HG03571 (cell line): ENCODE measurements at regions not wholly inside any gene's neighbourhood (a gene's known extent, or its start where the extent isn't known, plus 50 kb on each side); places are given as distances from the start of the nearest gene placed in this dataset.

ENCODE experiments used
- ATAC-seq: cut with Tn5 transposase; IDR thresholded peaks from one replicate; pipeline ENCODE4 v1.9.1; 2021; ENCODE audit not compliant: unreplicated experiment

DNA sequence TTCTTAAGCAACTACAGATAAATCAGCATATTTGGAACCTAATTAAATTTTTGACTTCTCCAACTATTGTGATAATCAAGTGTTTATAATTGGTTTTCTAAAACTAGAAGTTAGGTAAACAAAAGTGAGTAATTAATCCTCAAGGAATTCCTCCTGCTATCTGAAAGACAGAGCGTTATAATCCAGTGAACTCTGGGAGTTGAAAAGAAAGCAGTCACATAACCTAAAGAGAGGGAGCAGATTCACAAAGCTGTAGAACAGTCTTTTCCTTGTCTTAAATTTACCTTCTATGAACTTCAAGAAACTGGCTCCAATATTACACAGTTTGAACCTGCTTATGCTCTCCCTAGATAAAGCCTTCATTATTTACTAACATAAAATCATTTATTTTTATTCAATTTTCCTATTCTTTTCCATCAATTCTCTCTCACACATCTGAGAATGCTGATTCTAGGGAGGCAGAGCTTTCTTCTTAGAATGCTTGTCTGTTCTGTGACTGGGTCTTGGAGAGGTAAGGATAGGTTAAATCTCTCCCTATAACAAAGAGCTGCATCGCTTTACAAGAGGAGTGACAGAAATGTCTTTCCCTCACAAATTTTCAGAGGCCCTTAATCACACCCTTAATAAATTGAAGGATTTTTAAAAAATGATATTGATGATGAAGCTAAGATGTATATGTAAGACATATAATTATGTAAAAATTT, 132.8 kb downstream of the TUSC7 start:
- no peak for ATAC-seq

DNA sequence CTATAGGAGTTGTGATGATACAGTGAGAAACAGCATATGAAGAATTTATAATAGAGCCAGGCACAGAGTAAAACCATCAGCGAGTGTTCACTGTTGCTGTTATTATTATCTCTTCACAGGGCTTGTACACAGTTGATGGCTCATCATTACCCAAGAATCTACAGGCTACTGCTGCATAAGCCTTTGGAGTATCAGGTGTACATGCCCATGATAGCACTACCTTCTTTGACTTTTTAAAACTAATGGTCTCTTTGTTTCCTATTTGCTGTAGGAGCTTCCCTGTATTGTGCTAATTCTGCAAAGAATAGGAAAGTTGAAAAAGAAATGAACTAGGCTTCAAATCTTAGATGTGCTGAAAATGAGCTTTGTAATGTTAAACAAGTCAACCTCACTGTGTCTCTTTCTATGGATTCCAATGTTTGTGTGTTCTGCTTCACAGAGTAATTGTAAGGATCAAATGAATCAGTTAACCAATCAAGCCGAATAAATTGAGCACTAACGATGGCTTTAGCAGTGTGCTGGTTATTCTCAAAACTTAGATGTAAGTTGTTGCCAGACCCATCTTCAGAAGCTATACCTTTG, 138.8 kb downstream of the TUSC7 start:
- ATAC-seq: no peak

DNA sequence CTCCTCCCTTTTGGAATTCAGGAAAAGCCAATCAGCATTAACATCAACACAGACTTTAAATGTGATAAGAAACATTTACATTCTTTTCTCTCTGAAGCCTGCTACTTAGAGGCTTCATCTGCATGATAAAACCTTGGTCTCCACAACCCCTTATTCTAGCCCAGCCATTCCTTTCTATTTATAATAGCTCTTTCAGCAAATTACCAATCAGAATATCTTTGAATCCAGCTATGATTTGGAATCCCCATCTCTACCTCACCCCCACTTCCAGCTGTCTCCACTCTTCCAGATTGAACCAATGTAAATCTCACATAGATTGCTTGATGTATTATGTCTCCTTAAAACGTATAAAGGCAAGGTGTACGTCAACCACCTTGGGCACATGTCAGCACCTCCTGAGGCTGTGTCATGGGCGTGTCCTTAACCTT, 139.7 kb downstream of the TUSC7 start:
- no peak for ATAC-seq

DNA sequence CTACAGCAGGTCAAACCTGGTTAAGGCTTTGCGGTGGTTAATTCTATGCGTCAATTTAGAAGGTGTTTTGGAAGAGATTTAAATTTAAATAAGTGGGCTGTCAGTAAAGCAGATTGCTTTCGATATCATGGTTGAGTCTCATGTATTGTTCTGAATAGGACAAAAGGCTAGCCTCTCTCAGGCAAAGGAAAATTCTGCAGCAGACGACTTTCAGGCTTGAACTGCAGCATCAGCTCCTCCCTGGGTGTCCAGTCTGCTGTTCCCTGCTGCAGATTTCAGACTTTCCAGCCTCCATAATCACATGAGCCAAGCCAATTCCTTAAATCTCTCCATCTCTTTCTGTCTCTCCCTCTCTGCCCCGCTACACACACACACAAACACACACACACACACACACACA, 143.2 kb downstream of the TUSC7 start:
- ATAC-seq: no peak

DNA sequence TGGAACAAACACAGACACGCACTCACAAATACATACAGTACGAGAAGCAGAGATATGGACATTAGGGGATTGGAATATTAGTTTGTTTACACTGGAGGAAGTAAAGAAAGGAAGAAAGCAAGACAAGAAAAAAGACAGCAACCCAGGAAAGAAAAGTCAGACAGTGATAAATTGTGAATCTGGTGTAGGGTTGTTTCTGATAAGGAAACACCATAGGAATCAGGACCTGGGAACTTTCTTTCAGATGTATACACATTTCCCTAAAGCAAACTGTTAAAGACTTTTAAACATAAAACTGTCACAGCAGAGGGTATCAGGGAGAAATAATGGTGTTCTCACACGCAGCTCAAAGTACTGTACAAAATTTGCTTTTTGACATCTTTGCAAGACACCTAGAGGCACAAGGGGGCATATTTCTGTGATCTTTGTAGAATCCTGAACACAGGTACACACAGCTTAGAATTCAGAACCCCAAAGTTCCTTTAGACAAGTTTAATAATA, 153.7 kb downstream of the TUSC7 start:
- ATAC-seq: no peak

DNA sequence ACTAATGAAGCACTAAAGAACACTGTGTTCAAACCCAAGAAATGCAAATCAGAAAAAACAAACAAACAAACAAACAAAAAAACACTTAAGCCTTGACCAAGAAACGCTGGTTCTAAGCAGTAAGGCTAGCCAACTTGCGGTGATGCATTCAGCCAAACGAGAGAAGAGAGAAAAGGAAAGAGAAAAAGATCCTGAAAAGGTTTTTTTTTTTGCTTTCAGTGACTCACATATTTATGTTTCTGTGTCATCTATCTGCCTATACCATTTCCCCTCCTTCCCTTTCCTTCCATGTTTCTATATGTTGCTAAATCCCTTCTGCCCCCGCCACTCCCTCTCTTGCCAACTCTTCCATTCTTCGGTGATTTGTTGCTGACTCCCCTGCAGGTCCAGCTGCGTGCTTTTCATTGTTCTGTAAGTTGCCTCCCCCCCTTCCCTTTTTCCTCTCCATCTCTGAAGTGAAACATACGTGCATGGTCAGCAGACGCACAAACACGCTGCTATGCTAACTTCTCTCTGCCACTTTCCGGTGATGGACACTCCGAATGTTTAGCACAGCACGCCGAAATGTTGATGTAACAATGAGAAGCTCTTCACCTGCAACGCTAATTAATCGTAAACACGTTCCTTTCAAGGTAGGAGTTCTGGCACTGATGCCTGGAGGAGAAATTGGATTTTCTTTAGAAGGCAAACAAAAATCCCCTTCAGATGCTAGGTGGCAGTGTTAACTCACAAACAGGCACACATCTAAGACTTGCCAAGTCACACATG, 154.4 kb downstream of the TUSC7 start:
- peak; percentile 47 for ATAC-seq

DNA sequence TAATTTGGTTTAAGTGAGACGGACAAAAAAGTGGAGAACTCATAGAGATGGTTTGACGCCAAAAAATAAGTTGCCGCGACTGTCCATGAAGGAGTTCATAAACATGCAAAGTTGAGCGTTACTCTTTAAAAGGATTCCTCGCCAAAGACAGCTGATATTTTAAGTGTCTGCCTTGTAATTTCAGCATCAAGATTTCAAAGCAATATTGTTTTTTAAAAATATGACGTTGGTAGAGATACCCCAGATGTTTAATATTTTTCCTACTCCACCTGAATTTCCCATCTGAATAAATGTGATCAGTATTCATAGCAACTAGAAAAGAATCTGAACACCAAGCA, 155.0 kb downstream of the TUSC7 start:
- ATAC-seq: no peak

DNA sequence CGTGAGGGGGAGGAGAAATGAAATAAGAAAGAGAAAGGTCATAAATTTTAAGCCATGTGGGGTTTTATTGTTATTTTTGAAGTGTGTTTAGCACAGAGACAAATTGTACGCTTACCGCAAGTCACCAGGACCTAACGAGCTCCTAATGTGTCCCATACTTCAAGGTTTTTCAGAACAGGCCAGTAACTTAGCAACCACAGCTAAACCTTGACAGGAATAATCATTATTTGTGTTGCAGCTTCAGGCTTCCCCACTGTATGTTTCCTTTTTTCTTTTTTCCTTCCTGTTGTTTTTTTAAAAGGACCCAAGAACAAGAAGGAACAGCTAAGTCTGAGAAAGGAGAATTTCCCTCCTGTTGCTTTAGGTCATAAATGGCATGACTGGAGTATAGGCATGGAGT, 160.8 kb downstream of the TUSC7 start:
- no peak for ATAC-seq

DNA sequence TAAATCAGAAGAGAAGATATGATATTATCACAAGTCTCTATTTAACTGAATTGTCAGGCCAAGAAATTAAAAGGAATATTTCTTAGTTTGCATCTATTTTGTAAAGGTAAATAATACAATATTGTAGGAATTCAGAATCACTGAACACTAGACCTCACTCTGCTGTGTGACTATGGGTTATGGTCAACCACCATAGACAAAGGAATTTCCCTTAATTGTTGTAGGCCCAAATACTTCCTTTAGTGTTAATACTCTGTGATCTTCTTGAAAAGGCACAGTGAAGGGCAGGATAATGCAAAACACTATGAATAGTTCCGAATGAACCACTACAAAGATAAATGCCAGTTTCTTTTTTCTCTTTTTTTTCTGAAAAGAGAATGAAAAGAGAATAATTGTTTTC, 162.3 kb downstream of the TUSC7 start:
- ATAC-seq: no peak

DNA sequence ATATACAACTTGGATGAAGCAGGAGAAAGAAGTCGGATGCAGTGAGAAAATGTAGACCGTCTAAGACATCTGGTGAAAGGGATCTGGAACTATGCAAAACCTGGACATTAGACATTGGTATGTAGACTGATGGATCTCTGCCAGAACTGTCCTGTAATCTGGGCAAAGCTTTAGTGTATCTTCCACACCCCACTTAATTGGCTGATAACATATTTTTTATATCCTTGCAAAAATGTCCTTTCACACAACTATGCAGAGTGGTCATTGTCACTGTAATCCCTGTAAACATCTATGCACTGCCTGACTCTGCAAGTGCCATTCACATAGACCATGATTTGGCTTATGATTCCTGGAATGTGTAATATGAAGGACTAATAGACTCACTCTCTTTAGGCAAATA, 163.1 kb downstream of the TUSC7 start:
- ATAC-seq: no peak

DNA sequence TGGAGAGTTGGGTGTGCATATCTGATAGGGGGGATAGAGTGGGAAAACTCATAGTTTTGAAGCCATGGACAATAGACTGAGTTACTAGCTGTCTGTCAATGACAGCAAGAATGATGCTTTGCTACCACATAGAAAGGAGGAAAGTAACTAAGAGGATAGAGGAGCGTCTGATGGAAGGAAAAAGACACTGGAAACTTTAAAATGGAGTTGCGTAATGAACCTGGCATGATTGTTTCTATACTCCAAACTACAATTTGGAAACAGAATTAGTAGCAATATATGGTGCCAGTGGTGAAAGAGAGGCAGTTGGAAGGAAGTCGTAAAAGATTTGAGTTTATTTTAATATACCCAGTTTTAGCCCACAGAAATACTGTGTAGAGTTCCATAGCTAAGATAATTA, 163.6 kb downstream of the TUSC7 start:
- ATAC-seq: no peak

DNA sequence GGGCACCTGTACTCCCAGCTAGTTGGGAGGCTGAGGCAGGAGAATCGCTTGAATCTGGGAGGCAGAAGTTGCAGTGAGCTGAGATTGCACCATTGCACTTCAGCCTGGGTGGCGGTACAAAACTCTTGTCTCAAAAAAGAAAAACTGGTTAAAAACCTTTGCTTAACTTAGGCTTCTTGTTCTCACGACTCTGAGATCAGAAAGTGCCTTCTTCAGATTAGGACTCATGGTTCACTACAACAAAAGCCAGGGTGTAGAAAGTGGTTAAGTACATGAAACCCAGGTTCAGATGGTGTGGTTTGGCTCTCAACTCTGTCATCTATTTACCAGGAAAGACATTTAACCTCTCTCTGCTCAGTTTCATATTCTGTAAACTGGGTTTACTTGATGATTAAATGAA, 168.4 kb downstream of the TUSC7 start:
- ATAC-seq: peak; percentile 97

DNA sequence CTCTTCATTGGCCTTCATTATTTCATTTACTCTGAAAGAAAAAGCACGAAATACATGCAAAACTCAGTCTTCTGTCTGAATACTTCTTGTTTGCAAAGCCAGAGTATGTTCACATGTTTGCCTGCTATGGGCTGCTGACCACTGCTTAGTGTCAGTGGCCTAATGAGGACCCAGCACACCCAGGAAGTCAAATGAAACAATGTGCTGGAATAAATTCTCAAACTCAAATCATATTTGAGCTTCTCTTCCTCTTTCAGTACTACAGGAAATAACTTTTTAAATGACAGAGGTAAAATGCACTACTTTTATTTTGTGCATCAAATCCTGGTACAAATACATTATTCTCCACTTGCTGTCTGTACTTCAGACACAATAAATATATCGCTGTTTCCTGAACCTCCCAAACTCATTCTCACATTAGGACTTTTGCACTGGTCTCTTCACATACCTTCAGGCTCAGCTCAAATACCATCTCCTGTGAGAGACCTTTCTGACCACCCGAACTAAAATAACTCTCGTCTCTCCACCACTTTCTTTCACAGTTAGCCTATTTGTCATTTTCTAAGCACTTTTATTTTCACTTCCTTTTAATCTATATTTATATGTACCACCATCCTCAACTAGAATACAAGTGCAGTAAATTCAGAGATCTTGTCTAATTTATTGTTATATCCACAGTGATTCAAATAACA, 176.8 kb downstream of the TUSC7 start:
- ATAC-seq: peak; percentile 93

DNA sequence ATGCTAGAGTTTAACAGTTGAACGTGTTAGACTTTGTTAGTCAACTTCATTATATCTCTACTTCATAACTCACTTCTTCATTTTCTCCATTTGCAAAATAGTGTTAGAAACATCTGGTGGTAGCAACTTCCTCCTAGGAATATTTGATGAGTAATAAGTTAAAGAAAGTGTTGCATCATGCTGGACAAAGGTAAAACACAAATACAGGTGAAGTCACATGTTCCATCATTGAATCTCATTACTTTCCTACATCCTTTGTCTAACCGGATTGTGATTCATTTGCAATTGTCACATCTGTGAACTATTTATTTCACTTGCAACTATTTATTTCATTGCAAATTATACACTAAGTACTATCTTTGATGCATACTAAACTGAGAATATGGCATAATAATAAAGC, 186.5 kb downstream of the TUSC7 start:
- ATAC-seq: no peak

DNA sequence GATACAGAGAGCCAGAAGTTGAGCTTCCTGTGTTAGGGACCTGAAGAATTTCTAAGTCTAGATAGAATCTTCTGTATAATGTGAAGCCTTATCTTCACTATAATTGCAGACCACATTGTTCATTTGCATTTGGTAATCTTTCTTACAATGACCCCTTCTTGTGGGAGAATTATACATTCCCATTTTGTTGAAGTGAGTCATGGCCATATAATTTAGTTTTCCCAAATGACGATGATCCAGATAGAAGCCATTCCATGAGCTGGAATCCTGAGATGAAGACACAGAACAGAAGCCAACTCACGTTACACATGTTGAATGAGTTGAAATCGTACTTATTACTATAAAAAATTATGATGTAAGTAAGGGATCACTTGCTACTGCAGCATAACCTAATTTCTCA, 187.8 kb downstream of the TUSC7 start:
- ATAC-seq: no peak

DNA sequence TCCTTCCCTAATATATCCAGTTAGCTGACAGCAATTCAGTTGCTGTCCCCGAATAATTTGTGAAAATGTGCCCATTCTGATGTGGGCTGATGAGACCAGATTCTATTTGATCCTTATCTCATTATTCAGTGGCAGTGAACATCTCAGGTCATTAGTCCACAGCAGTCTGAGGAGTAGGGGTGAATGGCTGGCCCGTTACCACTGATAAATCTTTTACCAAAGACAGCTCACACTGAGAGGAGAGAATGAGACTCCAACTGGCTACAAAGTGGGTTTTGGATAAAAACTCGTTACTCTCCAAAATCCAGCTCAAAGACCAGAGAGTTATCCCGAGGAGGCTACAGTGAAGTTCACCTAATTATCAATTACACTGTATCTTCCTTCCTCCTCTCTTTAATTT, 189.7 kb downstream of the TUSC7 start:
- ATAC-seq: no peak

DNA sequence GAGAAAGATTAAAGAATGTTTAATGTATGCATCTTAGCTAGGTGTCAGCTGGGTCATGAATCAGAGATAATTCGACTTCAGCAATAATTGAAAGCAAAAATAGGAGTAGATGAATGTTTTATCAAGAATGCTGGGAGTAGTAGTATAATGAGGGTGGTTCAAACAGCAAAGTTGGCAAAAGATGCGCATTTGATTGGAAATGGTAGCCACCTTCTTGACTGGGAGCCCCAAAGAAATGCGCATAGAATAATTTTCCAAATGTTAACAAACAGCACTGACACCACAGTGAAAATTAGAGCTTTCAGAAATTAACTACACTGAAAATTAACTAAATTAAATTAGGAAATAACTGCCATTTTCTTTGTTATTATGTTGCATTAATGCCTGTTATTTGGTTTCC, 195.8 kb downstream of the TUSC7 start:
- ATAC-seq: no peak

DNA sequence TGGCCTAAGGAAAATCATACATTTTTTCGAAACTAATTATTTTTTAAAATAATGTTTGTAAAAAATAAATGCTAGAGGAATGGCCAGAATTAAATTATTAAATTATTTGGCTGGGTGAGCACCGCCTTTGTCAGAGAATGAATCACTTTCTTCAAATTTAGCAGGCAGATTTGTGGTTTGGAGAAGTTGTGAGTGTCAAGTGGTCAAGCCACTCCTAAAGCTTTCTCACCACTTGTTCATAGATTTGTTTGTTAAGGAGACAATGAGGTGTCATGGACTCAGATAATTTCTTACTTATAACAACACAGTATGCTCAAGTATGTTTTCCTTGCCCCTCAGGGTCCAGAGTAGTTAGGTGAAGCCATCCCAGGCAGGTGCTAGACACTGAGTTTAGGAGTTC, 196.2 kb downstream of the TUSC7 start:
- ATAC-seq: no peak

DNA sequence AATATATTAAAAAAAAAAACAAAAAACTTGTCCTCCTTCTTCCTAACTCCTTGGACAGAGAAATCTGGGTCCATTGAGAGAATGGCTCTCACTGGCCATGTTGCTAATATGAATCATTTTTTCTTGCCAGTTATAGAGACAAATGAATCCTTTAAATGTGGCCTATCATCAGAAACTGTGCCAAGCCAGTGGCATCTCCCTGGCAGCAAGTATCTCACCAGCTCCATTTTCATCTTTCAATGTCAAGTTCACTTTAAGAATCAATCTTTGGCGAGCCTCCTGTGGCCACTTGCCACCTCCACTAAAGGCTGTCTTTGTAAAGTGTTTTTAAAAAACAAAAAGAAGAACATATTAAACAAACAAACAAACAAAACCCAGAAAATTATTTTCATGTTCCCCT, 202.5 kb downstream of the TUSC7 start:
- no peak for ATAC-seq

DNA sequence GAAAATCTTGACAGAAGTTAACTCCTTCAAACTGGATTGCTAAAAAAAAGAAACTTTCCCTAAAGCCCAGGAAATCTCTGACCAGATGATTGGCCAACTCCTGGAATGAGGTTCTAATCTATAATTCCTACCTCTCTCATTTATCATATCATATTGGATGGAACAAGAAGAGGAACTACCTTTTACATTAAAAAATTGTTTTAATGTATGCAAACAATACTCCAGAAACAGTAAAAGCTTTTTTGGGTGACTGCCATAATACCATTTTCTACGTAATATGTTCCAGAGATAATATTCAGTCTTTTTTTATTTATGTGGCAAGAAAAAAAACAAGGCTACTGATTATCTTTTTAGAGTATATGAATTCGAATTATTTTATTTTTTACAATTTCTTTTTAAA, 204.4 kb downstream of the TUSC7 start:
- ATAC-seq: no peak

DNA sequence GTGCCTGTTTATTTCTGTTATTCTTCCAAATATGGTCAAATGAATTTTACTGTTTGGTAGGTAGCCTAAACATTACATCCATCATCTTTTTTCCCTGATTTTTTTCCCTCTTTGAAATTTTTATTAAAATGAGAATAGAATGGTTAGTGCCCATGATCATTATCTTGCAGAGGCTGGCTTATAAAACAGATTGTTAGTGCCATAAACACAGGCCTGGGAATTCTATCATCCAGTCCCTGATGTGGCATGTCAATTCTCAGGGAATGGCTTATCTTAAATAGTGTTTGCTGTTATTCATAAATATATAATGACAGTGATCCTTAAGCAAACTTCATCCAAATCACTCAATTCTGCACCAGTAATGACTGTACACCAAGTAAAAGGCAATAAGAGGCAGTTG, 207.3 kb downstream of the TUSC7 start:
- ATAC-seq: no peak
